CD14-positive monocyte (primary cell): ENCODE measurements at regions not wholly inside any gene's neighbourhood (a gene's known extent, or its start where the extent isn't known, plus 50 kb on each side); places are given as distances from the start of the nearest gene placed in this dataset.
"Not testable (repeated sequence)": the region's sequence is repeated elsewhere in the genome, so short reads cannot be mapped to it uniquely, and the experiment has no call there.

ENCODE experiments used
- DNase-seq, 3 donors: peaks; one replicate each; pipeline ENCODE4 v3.0.0-alpha.2; 2011 to 2022
- H2AFZ ChIP-seq: 2 replicates; pipeline ENCODE4 v1.6.0; 2012; ENCODE audit warnings: mild to moderate bottlenecking, low read depth, low read length, inconsistent platforms; ENCODE audit not compliant: insufficient read depth, poor library complexity, severe bottlenecking
- H3K27ac ChIP-seq, 2 donors: 1 replicate in 1 of 2; 2 replicates in 1 of 2; pipeline ENCODE4 v1.5.1; 2012 to 2013; ENCODE audit warnings: low read length in 2 of 2, control low read depth in 1 of 2, inconsistent platforms in 1 of 2, low read depth in 1 of 2, mild to moderate bottlenecking in 1 of 2
- H3K27me3 ChIP-seq, 2 donors: one replicate each; pipeline versions ENCODE4 v1.6.0 to v1.6.1; 2011 to 2013; ENCODE audit warnings: low read length in 2 of 2; ENCODE audit not compliant: control insufficient read depth in 2 of 2, insufficient read depth in 2 of 2
- H3K36me3 ChIP-seq, 2 donors: replicated peaks in 1 of 2; 1 replicate in 1 of 2; 2 replicates in 1 of 2; pipeline versions ENCODE4 v1.5.1 to v1.6.1; 2012 to 2013; ENCODE audit warnings: low read length in 2 of 2, control low read depth in 1 of 2, inconsistent platforms in 1 of 2, mild to moderate bottlenecking in 1 of 2; ENCODE audit not compliant: insufficient read depth in 2 of 2, control insufficient read depth in 1 of 2
- H3K4me1 ChIP-seq, 2 donors: 1 replicate in 1 of 2; 2 replicates in 1 of 2; pipeline versions ENCODE4 v1.5.1 to v1.6.1; 2012 to 2013; ENCODE audit warnings: low read length in 2 of 2, control low read depth in 1 of 2, inconsistent platforms in 1 of 2, mild to moderate bottlenecking in 1 of 2, moderate library complexity in 1 of 2; ENCODE audit not compliant: insufficient read depth in 2 of 2, control insufficient read depth in 1 of 2
- H3K4me2 ChIP-seq: replicated peaks from 2 replicates; pipeline ENCODE3; 2012; ENCODE audit warnings: low read length, moderate library complexity, mild to moderate bottlenecking; ENCODE audit not compliant: poor library complexity, severe bottlenecking; ENCODE audit errors: extremely low read depth
- H3K4me3 ChIP-seq, 3 experiments: fragments of 200-600 bp in 1 of 3; sonication (generic) in 1 of 3; replicated peaks in 1 of 3; 1 replicate in 2 of 3; 2 replicates in 1 of 3; pipeline ENCODE4 v1.5.1; 2011 to 2013; ENCODE audit warnings: low read length in 3 of 3, mild to moderate bottlenecking in 3 of 3, control low read depth in 2 of 3, low read depth in 2 of 3, inconsistent platforms in 1 of 3, moderate library complexity in 1 of 3
- H3K79me2 ChIP-seq: 2 replicates; pipeline ENCODE4 v1.6.0; 2012; ENCODE audit warnings: mild to moderate bottlenecking, control low read depth, inconsistent platforms, low read length, moderate library complexity; ENCODE audit not compliant: insufficient read depth
- H3K9ac ChIP-seq: 2 replicates; pipeline ENCODE4 v1.6.0; 2017; ENCODE audit warnings: low read length, mild to moderate bottlenecking; ENCODE audit not compliant: insufficient read depth, poor library complexity, severe bottlenecking
- H3K9me3 ChIP-seq, 2 donors: replicated peaks in 1 of 2; 1 replicate in 1 of 2; 2 replicates in 1 of 2; pipeline versions ENCODE4 v1.5.1 to v1.6.1; 2012 to 2013; ENCODE audit warnings: low read length in 2 of 2, control low read depth in 1 of 2; ENCODE audit not compliant: control insufficient read depth in 1 of 2, insufficient read depth in 1 of 2
- H4K20me1 ChIP-seq: 2 replicates; pipeline ENCODE4 v1.6.0; 2012; ENCODE audit warnings: mild to moderate bottlenecking, low read length, control low read depth, moderate library complexity; ENCODE audit not compliant: insufficient read depth
- H3K27ac Mint-ChIP-seq, 7 donors: one replicate each; pipeline ENCODE4 v1.8.0; 2020; ENCODE audit warnings: mild to moderate bottlenecking in 7 of 7, mixed read lengths in 7 of 7, moderate library complexity in 6 of 7, inconsistent platforms in 2 of 7
- H3K27me3 Mint-ChIP-seq, 3 donors: one replicate each; pipeline ENCODE4 v1.8.0; 2021 to 2022; ENCODE audit warnings: low read depth in 3 of 3, mild to moderate bottlenecking in 3 of 3, mixed read lengths in 3 of 3, moderate library complexity in 3 of 3, inconsistent platforms in 1 of 3
- H3K36me3 Mint-ChIP-seq, 2 donors: one replicate each; pipeline ENCODE4 v1.8.0; 2020; ENCODE audit warnings: mixed read lengths in 2 of 2, inconsistent platforms in 1 of 2, mild to moderate bottlenecking in 1 of 2
- H3K4me1 Mint-ChIP-seq: one replicate; pipeline ENCODE4 v1.8.0; 2020; ENCODE audit warnings: mild to moderate bottlenecking, mixed read lengths
- H3K4me3 Mint-ChIP-seq, 2 donors: one replicate each; pipeline ENCODE4 v1.8.0; 2020; ENCODE audit warnings: mild to moderate bottlenecking in 2 of 2, mixed read lengths in 2 of 2, moderate library complexity in 1 of 2
- H3K9me3 Mint-ChIP-seq, 7 donors: one replicate each; pipeline ENCODE4 v1.8.0; 2020 to 2022; ENCODE audit warnings: mixed read lengths in 7 of 7, mild to moderate bottlenecking in 6 of 7, moderate library complexity in 6 of 7, inconsistent platforms in 2 of 7
- CTCF ChIP-seq: fragments of 200-600 bp; IDR thresholded peaks from one replicate; pipeline ENCODE4 v1.8.0; 2022; ENCODE audit warnings: antibody characterized with exemption, mild to moderate bottlenecking
- WGBS: methylation state at CpG from one replicate; pipeline ENCODE4 v1.1.5; 2013; ENCODE audit warnings: missing lambda C conversion rate; ENCODE audit not compliant: insufficient coverage; 5-methylcytosine and 5-hydroxymethylcytosine counted together
- intact Hi-C, 2 donors: fragments of 100-400 bp; cut with micrococcal nuclease; formaldehyde crosslinking; loops; one replicate each; pipeline versions ENCODE4 v1.15.0 to v1.15.1; 2023

DNA sequence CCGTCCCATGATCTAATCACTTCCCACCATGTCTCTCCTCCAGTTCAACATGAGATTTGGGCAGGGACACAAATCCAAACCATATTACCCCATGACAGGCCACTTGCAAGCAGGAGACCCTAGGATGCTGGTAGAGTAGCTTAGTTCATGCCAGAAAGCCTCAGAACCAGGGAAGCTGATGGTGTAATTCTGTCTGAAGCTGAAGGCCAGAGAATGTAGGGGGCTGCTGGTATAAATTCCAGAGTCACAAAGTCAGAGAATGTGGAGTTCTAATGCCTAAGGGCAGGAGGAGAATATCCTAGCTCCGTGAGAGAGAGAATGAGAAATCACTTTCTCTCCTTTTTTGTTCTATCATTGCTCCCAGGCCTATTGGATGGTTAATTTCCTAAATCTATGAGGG, 90.3 kb upstream of the IMPG1 start:
- Histone ChIP-seq H3K36me3 (no peaks in the 10 kb centered on the region), H3K4me1 (no peaks in the 10 kb centered on the region), H3K4me2 (no peak overlapping the region), H3K27ac (no peak overlapping the region), H4K20me1 (no peaks in the 10 kb centered on the region), H3K4me3 (no peak overlapping the region), H3K27me3 (no peaks in the 10 kb centered on the region), H3K79me2 (no peaks in the 10 kb centered on the region), H3K9ac (no peak overlapping the region), H2AFZ (no peak overlapping the region), H3K9me3 (peaks cover 30 to 47% of the 10 kb centered on the region in 2 donors)
- intact Hi-C loops, result no loop called here
- peaks cover 14 to 44% (median 19%) of the 10 kb centered on the region in 7 donors for H3K9me3 Mint-ChIP-seq
- no peak overlapping the region for H3K4me3 Mint-ChIP-seq
- H3K27me3 Mint-ChIP-seq, result no peaks in the 10 kb centered on the region
- H3K4me1 Mint-ChIP-seq, result no peaks in the 10 kb centered on the region
- TF ChIP-seq CTCF, result no peak
- no peaks in the 10 kb centered on the region for H3K36me3 Mint-ChIP-seq
- no peak overlapping the region for H3K27ac Mint-ChIP-seq
- WGBS, result no CpG with 5 or more reads among the region's 2 CpGs
- DNase-seq, result no peak

- H3K9me3 ChIP-seq, result peaks cover 9 to 33% of the 10 kb centered on the region in 2 donors
- H3K27me3 Mint-ChIP-seq, intact Hi-C loops, H3K4me1 Mint-ChIP-seq, H3K27ac Mint-ChIP-seq, H3K27ac ChIP-seq, H3K4me3 Mint-ChIP-seq, H3K36me3 Mint-ChIP-seq, H3K4me1 ChIP-seq, H3K4me3 ChIP-seq, H3K36me3 ChIP-seq, H2AFZ ChIP-seq, H3K4me2 ChIP-seq, H3K27me3 ChIP-seq, H3K9ac ChIP-seq, H4K20me1 ChIP-seq, DNase-seq, H3K79me2 ChIP-seq: not testable (repeated sequence)
- no CpG with 5 or more reads among the region's 6 CpGs for WGBS
- peaks cover 6 to 37% (median 11%) of the 10 kb centered on the region in 7 donors for H3K9me3 Mint-ChIP-seq
Observed at GRCh38 chr6:76157800-76158199, 85.3 kb upstream of the IMPG1 start.
